Endodermal cell (in vitro differentiated cells): ENCODE measurements at regions not wholly inside any gene's neighbourhood (a gene's known extent, or its start where the extent isn't known, plus 50 kb on each side); places are given as distances from the start of the nearest gene placed in this dataset.

Experiments used
- DNase-seq: peaks from one replicate; pipeline ENCODE4 v3.0.0-alpha.2; 2017
- H3K27ac ChIP-seq: 2 replicates; pipeline ENCODE4 v1.5.1; 2013; ENCODE audit warnings: mild to moderate bottlenecking, low read depth, low read length, moderate library complexity
- H3K27me3 ChIP-seq: 2 replicates; pipeline ENCODE4 v1.6.1; 2013; ENCODE audit warnings: mild to moderate bottlenecking, low read length, moderate library complexity; ENCODE audit not compliant: insufficient read depth, control insufficient read depth, poor library complexity, severe bottlenecking
- H3K36me3 ChIP-seq: 2 replicates; pipeline ENCODE4 v1.7.0; 2013; ENCODE audit warnings: mild to moderate bottlenecking, low read length, moderate library complexity; ENCODE audit not compliant: control insufficient read depth, insufficient read depth
- H3K4me1 ChIP-seq: one replicate; pipeline ENCODE4 v1.7.0; 2013; ENCODE audit warnings: low read length; ENCODE audit not compliant: control insufficient read depth, insufficient read depth
- H3K4me3 ChIP-seq: 2 replicates; pipeline ENCODE4 v1.5.1; 2013; ENCODE audit warnings: mild to moderate bottlenecking, low read length, moderate library complexity
- H3K9ac ChIP-seq: 2 replicates; pipeline ENCODE4 v1.6.1; 2013; ENCODE audit warnings: mild to moderate bottlenecking, low read length, moderate library complexity; ENCODE audit not compliant: poor library complexity, severe bottlenecking; ENCODE audit errors: extremely low read depth
- H3K9me3 ChIP-seq: 2 replicates; pipeline ENCODE4 v1.6.1; 2013; ENCODE audit warnings: mild to moderate bottlenecking, low read length, moderate library complexity; ENCODE audit not compliant: control insufficient read depth
- H3K27ac Mint-ChIP-seq: 2 replicates; pipeline ENCODE4 v1.8.0; 2020; ENCODE audit warnings: mixed read lengths
- H3K27me3 Mint-ChIP-seq: 2 replicates; pipeline ENCODE4 v1.8.0; 2021; ENCODE audit warnings: mild to moderate bottlenecking, mixed read lengths; ENCODE audit not compliant: insufficient read depth
- H3K36me3 Mint-ChIP-seq: 2 replicates; pipeline ENCODE4 v1.8.0; 2020; ENCODE audit warnings: low read depth, mixed read lengths
- H3K4me1 Mint-ChIP-seq: 2 replicates; pipeline ENCODE4 v1.8.0; 2020; ENCODE audit warnings: mixed read lengths
- H3K4me3 Mint-ChIP-seq: 2 replicates; pipeline ENCODE4 v1.8.0; 2020; ENCODE audit warnings: mild to moderate bottlenecking, moderate library complexity, mixed read lengths
- H3K9me3 Mint-ChIP-seq: 2 replicates; pipeline ENCODE4 v1.8.0; 2020; ENCODE audit warnings: mild to moderate bottlenecking, mixed read lengths
- WGBS, 2 experiments: methylation state at CpG; one replicate each; pipeline versions ENCODE4 v1.1.5 to v1.1.7; 2013; ENCODE audit warnings: missing lambda C conversion rate in 2 of 2, mixed read lengths in 1 of 2; ENCODE audit not compliant: insufficient coverage in 1 of 2, insufficient read length in 1 of 2; 5-methylcytosine and 5-hydroxymethylcytosine counted together
- TF ChIP-seq, protein P1 (sequence below): fragments of 200-600 bp; sonication (generic); conservative IDR thresholded peaks from 2 replicates; pipeline ENCODE4 v1.5.0; 2021; ENCODE audit warnings: antibody characterized with exemption, mild to moderate bottlenecking

DNA sequence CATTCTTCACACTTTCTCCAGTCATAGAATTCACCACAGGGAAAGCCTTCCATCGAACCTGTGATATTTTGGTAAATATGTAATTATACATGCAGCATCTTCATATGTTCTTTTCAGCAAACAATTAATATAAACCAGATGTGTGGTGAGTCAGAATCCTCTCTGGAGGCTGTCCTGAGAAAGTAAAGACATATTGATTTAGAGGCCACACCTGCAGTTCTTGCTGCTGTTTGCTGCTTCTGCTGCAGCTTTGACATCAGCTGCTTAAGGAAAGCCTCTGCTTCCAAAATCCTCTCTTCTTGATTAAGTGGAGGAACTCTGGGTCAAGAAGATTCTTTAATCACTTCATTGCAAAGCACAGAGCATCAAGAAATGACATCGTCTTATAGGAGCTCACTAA is 568.8 kb upstream of the ZEB2 start:
- Mint-ChIP-seq H3K4me1 (no peaks in the 10 kb centered on the region), H3K27ac (no peak overlapping the region), H3K36me3 (peaks cover 3% of the 10 kb centered on the region), H3K4me3 (no peak overlapping the region), H3K27me3 (no peaks in the 10 kb centered on the region), H3K9me3 (peaks cover 5% of the 10 kb centered on the region)
- TF ChIP-seq, protein P1, sequence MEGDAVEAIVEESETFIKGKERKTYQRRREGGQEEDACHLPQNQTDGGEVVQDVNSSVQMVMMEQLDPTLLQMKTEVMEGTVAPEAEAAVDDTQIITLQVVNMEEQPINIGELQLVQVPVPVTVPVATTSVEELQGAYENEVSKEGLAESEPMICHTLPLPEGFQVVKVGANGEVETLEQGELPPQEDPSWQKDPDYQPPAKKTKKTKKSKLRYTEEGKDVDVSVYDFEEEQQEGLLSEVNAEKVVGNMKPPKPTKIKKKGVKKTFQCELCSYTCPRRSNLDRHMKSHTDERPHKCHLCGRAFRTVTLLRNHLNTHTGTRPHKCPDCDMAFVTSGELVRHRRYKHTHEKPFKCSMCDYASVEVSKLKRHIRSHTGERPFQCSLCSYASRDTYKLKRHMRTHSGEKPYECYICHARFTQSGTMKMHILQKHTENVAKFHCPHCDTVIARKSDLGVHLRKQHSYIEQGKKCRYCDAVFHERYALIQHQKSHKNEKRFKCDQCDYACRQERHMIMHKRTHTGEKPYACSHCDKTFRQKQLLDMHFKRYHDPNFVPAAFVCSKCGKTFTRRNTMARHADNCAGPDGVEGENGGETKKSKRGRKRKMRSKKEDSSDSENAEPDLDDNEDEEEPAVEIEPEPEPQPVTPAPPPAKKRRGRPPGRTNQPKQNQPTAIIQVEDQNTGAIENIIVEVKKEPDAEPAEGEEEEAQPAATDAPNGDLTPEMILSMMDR, result no peak
- Histone ChIP-seq H3K27me3 (no peaks in the 10 kb centered on the region), H3K27ac (no peak overlapping the region), H3K9ac (no peak overlapping the region), H3K36me3 (no peaks in the 10 kb centered on the region), H3K4me1 (no peaks in the 10 kb centered on the region), H3K4me3 (no peak overlapping the region), H3K9me3 (no peaks in the 10 kb centered on the region)
- WGBS, 2 experiments, result 90% methylated on average over 1 of the region's 2 CpGs; no CpG with 5 or more reads in 1 of the 2 experiments
- no peak for DNase-seq

DNA sequence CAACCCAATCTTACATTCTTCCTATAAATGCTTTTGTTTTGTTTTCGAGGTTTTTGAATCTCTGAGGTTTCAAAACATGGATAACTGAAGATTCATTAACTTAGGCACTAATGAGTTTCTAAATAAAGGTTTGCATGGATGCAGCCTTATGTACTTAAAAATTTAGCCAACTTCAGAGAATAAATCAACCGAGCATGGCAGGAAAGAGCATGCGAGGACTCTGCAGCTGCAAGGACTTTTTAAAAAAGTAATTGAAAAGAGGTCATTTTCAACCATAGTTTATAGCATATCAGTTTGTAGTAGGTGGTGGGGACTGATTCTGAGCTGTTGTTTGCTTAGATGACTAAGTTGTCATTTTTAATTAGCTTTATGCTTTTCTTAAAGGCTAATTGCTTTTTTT is 567.0 kb upstream of the ZEB2 start:
- Histone ChIP-seq H3K4me1 (no peaks in the 10 kb centered on the region), H3K9ac (no peak overlapping the region), H3K4me3 (no peak overlapping the region), H3K27ac (no peak overlapping the region), H3K9me3 (no peaks in the 10 kb centered on the region), H3K36me3 (no peaks in the 10 kb centered on the region), H3K27me3 (no peaks in the 10 kb centered on the region)
- DNase-seq, result no peak
- TF ChIP-seq, protein P1, result no peak
- H3K27me3 Mint-ChIP-seq, result no peaks in the 10 kb centered on the region
- no peak overlapping the region for H3K27ac Mint-ChIP-seq
- peaks cover 3% of the 10 kb centered on the region for H3K36me3 Mint-ChIP-seq
- no peaks in the 10 kb centered on the region for H3K4me1 Mint-ChIP-seq
- H3K9me3 Mint-ChIP-seq, result peaks cover 5% of the 10 kb centered on the region
- 97 to 100% methylated on average over 1 to 3 of the region's 3 CpGs for WGBS, 2 experiments
- no peak overlapping the region for H3K4me3 Mint-ChIP-seq

DNA sequence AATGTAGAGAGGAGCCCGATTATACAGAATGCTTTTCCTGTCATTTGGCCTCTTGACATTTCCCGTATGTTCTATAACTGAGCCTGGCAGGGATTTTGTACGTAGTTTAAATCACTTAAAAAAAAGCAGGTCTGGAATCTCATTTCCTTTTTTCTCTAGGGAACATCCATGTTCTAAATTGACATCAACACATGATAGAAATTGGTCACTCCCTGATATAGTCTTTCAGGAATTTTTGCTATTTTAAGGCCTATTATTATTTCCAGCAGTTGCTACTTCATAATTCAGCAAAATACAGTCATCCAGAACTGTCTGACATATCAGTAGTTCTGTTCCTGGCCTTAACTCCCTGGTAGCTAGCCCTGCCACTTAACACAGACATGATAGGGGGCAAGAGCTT is 565.7 kb upstream of the ZEB2 start:
- Mint-ChIP-seq H3K4me3 (no peak overlapping the region), H3K36me3 (peaks cover 3% of the 10 kb centered on the region), H3K9me3 (peaks cover 4% of the 10 kb centered on the region), H3K27me3 (no peaks in the 10 kb centered on the region), H3K27ac (no peak overlapping the region), H3K4me1 (no peaks in the 10 kb centered on the region)
- TF ChIP-seq, protein P1, result no peak
- H3K4me3 ChIP-seq, result no peak overlapping the region
- no peaks in the 10 kb centered on the region for H3K36me3 ChIP-seq
- no peaks in the 10 kb centered on the region for H3K27me3 ChIP-seq
- no peak for DNase-seq
- 91 to 94% methylated on average over 3 of the region's 3 CpGs for WGBS, 2 experiments
- H3K4me1 ChIP-seq, result no peaks in the 10 kb centered on the region
- H3K9me3 ChIP-seq, result no peaks in the 10 kb centered on the region
- no peak overlapping the region for H3K9ac ChIP-seq
- no peak overlapping the region for H3K27ac ChIP-seq
